ENCODE measurements at regions not wholly inside any gene's neighbourhood (a gene's known extent, or its start where the extent isn't known, plus 50 kb on each side); places are given as distances from the start of the nearest gene placed in this dataset.
A peak's percentile ranks its signal among the peaks of the same experiment; 100 is the strongest.

DNA sequence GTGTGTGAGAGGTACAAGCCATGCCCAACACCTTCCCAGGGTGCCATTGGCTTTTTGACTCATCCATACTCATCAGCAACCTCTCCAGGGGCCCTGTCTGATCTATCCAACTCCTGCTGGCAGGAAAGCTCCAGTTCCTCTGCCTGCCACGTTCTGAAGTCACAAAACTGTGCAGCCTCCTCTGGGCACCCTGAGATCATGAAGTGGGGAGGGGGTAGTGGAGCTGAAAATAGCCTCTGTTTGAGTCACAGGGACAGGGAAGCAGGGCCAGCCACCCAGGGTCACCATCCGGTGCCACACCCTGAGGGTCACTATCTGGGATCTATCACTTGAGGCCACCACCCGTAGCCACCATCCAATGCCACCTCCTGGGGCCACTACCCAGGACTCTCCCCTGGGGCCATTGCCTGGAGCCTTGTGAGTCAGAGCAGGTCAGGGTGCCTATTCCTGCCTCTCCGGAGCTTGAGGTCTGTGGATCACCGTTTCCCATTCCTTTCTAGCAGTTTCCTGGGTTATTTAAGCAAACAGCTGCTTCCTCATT lies 172.1 kb downstream of the NUFIP1 start:
- ATAC-seq (no peak), DNase-seq (no peak)
- no peaks in the 10 kb centered on the region for H3K4me1 ChIP-seq
- 64 to 77% (median 73%) methylated on average over 5 of the region's 5 CpGs for WGBS, 3 donors
- no peaks in the 10 kb centered on the region for H3K27me3 ChIP-seq (ENCODE audit: insufficient read depth in 3 of 3, low read length in 2 of 3)
- H3K9me3 ChIP-seq, result no peaks in the 10 kb centered on the region
- intact Hi-C loops (cut with DNase I), result no loop called here
- TF ChIP-seq, protein P1, sequence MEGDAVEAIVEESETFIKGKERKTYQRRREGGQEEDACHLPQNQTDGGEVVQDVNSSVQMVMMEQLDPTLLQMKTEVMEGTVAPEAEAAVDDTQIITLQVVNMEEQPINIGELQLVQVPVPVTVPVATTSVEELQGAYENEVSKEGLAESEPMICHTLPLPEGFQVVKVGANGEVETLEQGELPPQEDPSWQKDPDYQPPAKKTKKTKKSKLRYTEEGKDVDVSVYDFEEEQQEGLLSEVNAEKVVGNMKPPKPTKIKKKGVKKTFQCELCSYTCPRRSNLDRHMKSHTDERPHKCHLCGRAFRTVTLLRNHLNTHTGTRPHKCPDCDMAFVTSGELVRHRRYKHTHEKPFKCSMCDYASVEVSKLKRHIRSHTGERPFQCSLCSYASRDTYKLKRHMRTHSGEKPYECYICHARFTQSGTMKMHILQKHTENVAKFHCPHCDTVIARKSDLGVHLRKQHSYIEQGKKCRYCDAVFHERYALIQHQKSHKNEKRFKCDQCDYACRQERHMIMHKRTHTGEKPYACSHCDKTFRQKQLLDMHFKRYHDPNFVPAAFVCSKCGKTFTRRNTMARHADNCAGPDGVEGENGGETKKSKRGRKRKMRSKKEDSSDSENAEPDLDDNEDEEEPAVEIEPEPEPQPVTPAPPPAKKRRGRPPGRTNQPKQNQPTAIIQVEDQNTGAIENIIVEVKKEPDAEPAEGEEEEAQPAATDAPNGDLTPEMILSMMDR (IDR thresholded peaks at IDR 0.05), result no peak
- H3K36me3 ChIP-seq (ENCODE audit: insufficient read depth in 1 of 2, low read depth in 1 of 2), result no peaks in the 10 kb centered on the region
- H3K27ac ChIP-seq, result no peak overlapping the region
- no peak overlapping the region for H3K4me3 ChIP-seq

DNA sequence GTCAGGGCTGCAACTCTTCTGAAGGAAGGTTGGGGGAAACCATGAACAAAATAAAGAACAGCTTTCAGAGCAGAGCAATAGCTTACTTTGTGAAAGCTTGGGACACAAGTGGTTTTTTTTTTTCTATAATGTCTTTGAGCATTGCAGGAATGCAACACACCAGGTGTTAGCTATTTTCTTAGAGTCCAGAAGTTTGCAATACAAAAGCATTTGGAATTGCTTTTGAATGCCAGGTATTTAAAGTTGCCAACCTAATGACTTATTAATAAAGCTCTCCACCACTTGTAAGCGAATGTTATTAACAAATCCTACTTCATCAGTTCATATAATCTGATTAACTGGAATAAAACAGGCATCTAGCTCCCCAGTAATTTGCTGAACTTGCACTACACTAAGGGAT lies 172.6 kb downstream of the NUFIP1 start:
- no peak for ATAC-seq
- no peaks in the 10 kb centered on the region for H3K4me1 ChIP-seq
- H3K27me3 ChIP-seq (ENCODE audit: insufficient read depth in 3 of 3, low read length in 2 of 3), result no peaks in the 10 kb centered on the region
- no peaks in the 10 kb centered on the region for H3K36me3 ChIP-seq (ENCODE audit: insufficient read depth in 1 of 2, low read depth in 1 of 2)
- DNase-seq, result no peak
- WGBS, 3 donors, result 85 to 94% (median 89%) methylated on average over 1 of the region's 1 CpG
- TF ChIP-seq, protein P1 (IDR thresholded peaks at IDR 0.05), result no peak
- H3K4me3 ChIP-seq, result no peak overlapping the region
- intact Hi-C loops (cut with DNase I), result no loop called here
- H3K9me3 ChIP-seq, result no peaks in the 10 kb centered on the region
- H3K27ac ChIP-seq, result no peak overlapping the region

DNA sequence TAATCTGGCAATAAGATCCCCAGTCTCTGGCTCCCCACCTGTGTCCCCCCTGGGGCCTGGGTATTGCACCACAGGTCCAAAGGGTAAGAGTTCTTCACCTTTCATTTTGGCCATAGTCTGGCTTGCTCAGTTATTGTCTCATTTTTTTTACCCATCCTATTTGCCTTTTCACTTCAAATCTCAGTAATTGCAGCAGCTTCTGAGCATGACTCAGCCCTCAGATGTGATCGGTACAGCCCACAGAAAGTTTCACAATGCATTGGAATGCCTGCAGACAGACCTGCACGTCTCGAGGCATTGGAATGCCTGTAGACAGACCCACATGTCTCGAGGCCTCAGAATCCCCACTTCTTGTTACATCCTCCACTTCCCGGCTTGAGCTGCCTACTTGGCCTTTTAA lies 173.6 kb downstream of the NUFIP1 start:
- ATAC-seq (peak in 2 of 4 donors; percentile 54 to 56), DNase-seq (no peak)
- intact Hi-C loops (cut with DNase I), result no loop called here
- Histone ChIP-seq H3K27me3 (ENCODE audit: insufficient read depth in 3 of 3, low read length in 2 of 3) (no peaks in the 10 kb centered on the region), H3K4me3 (no peak overlapping the region), H3K27ac (no peak overlapping the region), H3K4me1 (peaks cover under 1% of the 10 kb centered on the region), H3K36me3 (ENCODE audit: insufficient read depth in 1 of 2, low read depth in 1 of 2) (no peaks in the 10 kb centered on the region), H3K9me3 (no peaks in the 10 kb centered on the region)
- WGBS, 3 donors, result 61 to 71% (median 64%) methylated on average over 5 of the region's 5 CpGs
- TF ChIP-seq, protein P1 (IDR thresholded peaks at IDR 0.05), result no peak

DNA sequence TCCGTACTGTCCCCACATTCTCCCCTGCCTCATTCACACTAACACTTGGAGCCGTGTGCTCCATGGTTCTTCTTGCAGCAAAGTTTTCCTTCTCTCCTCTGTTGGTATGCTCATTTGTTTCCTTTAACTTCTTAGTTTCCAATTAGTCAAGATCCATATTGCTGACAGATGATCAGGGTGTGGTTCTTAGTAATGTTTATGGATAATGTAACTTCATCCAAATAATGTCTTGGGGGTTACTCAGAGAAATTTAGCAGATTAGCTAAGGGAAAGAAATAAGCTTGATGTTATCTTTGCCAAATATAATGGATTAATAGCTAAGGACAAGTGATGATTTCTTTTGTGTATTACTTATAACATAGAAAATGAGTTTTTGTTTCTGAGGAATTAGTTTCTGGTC lies 174.4 kb downstream of the NUFIP1 start:
- H3K27me3 ChIP-seq (ENCODE audit: insufficient read depth in 3 of 3, low read length in 2 of 3), result no peaks in the 10 kb centered on the region
- DNase-seq (no peak), ATAC-seq (no peak)
- H3K9me3 ChIP-seq, result no peaks in the 10 kb centered on the region
- H3K4me1 ChIP-seq, result peaks cover 6% of the 10 kb centered on the region
- H3K36me3 ChIP-seq (ENCODE audit: insufficient read depth in 1 of 2, low read depth in 1 of 2), result no peaks in the 10 kb centered on the region
- 92 to 93% (median 92%) methylated on average over 2 of the region's 2 CpGs for WGBS, 3 donors
- TF ChIP-seq, protein P1 (IDR thresholded peaks at IDR 0.05), result no peak
- no peak overlapping the region for H3K4me3 ChIP-seq
- no peak overlapping the region for H3K27ac ChIP-seq
- intact Hi-C loops (cut with DNase I), result no loop called here

DNA sequence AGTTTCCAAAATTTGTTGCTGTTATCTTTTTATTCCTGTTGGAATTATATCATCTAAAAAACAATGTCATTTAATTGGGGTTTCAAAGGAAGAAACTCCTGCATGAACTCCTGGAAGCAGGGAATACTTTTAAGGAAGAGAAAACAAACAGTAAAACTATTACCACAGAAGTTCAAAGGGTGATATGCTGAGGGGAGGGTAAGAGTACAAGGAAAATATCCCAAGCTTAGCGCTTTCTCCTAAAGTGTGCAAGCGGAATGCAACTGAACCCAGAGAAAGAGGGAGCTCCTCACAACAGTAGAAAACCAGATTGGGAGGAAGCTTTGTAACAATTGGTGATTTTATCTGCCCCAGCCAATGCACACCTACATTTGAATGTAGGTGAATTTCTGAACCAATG lies 175.1 kb downstream of the NUFIP1 start:
- Histone ChIP-seq H3K4me1 (peaks cover 6% of the 10 kb centered on the region), H3K4me3 (no peak overlapping the region), H3K36me3 (ENCODE audit: insufficient read depth in 1 of 2, low read depth in 1 of 2) (no peaks in the 10 kb centered on the region), H3K9me3 (no peaks in the 10 kb centered on the region), H3K27me3 (ENCODE audit: insufficient read depth in 3 of 3, low read length in 2 of 3) (no peaks in the 10 kb centered on the region), H3K27ac (no peak overlapping the region)
- TF ChIP-seq, protein P1 (IDR thresholded peaks at IDR 0.05), result no peak
- ATAC-seq (no peak), DNase-seq (no peak)
- intact Hi-C loops (cut with DNase I), result no loop called here
- 93 to 98% (median 96%) methylated on average over 2 of the region's 2 CpGs for WGBS, 3 donors
